Stimulated activated CD8-positive, alpha-beta memory T cell treated with anti-CD3 and anti-CD28 coated beads, Interleukin-15, amount 100 ng/mL, for 48 hours (primary cell): ENCODE measurements at regions not wholly inside any gene's neighbourhood (a gene's known extent, or its start where the extent isn't known, plus 50 kb on each side); places are given as distances from the start of the nearest gene placed in this dataset.

ENCODE experiments used
- DNase-seq, 2 donors: peaks; one replicate each; pipeline ENCODE4 v3.0.0-alpha.2; 2020; ENCODE audit warnings: low read depth in 2 of 2

- DNase-seq, result no peak
Measured at GRCh38 chr2:65744477-65745200, 312.2 kb upstream of the SPRED2 start.

- no peak for DNase-seq
Measured at GRCh38 chr2:65742977-65743376, 310.6 kb upstream of the SPRED2 start.

- DNase-seq, result no peak
Measured at GRCh38 chr2:65739927-65740326, 307.5 kb upstream of the SPRED2 start.

- no peak for DNase-seq
Measured at GRCh38 chr2:65737452-65738011, 305.1 kb upstream of the SPRED2 start.

DNA sequence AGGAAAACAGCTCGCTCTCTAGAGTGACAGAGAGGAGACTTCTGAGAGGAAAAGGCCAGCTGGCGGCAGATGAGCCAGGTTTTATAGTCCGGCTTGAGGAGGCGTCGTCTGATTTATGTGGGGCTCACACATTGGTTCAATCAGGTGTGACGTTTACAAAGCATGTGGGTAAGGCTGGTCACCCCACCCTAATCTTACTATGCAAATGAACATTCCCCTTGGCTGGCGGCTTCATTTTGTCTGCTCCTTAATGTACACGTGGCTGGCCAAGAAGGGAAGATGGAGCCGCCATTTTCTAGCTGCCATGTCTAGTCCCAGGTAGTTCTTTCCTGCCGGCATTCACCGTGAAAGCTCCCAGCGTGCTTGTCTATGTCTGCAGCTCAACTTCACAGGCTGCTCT lies 299.1 kb upstream of the SPRED2 start:
- DNase-seq, result no peak

- no peak for DNase-seq
Measured at GRCh38 chr2:65730186-65730585, 297.8 kb upstream of the SPRED2 start.

DNA sequence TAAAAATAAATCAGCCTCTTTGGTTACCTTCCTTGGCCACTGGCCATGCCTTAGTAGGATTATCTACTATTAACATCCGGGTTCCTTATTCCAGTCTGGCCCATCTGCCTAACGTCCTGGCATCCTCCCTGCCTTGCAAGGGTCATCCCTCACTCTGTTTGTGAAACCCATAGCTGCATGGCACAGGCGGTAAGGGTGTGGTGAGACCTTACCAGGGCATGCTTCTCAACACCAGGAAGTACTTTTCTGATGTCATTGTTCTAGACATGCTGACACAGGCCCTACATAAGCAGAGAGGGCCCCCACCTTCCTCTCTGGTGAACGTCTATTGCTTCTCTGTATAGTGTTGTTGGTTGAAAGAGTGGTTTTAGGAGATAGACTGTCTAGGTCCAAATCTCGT lies 296.8 kb upstream of the SPRED2 start:
- no peak for DNase-seq

- DNase-seq, result no peak
Measured at GRCh38 chr2:65728477-65729180, 296.2 kb upstream of the SPRED2 start.

GRCh38 chr2:65727816-65728215 lies 295.4 kb upstream of the SPRED2 start:
- DNase-seq, result no peak

- no peak for DNase-seq
Measured at GRCh38 chr2:65727381-65727780, 295.0 kb upstream of the SPRED2 start.

- no peak for DNase-seq
Measured at GRCh38 chr2:65724752-65725151, 292.4 kb upstream of the SPRED2 start.

DNA sequence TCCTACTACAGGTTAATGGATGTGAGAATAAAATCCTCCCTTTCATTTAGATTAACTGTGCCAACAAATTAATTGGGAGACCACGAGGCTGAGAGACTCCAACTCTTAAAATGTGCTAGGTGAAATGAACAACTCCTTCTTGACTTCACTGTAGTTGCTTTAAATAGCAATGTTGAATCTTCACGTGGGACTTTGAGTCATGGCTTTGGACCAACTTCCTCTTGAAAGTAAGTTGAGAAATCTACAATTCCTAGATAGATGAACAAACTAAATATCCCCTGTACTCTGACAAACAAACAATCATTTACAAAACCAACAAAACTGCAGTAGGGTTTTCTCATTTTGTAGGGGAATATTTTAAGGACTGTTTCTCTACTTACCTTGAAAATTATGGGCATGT lies 291.9 kb upstream of the SPRED2 start:
- no peak for DNase-seq

GRCh38 chr2:65722028-65722778 lies 289.8 kb upstream of the SPRED2 start:
- DNase-seq, result no peak

- DNase-seq, result no peak
Measured at GRCh38 chr2:65716698-65717097, 284.3 kb upstream of the SPRED2 start.

- no peak for DNase-seq
Measured at GRCh38 chr2:65715323-65715722, 282.9 kb upstream of the SPRED2 start.

- DNase-seq, result no peak
Measured at GRCh38 chr2:65714866-65715265, 282.5 kb upstream of the SPRED2 start.

DNA sequence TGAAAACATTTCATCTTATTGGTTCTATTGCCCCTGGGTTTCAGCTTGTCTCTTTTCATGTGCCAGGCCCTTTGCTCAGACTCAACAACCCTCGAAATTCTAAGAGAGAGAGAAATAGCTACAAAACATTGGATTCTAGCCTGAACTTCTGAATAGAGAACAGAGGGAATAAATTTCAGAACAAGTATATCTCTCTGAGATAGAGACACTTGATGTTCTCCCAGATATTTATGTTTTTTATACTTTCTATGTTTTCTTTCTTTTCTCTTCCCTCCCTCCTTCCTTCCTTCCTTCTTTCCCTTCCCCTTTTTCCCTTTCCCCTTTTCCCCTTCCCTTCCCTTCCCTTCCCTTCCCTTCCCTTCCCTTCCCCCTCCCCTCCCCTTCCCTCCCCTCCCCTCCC lies 279.5 kb upstream of the SPRED2 start:
- DNase-seq, result no peak

DNA sequence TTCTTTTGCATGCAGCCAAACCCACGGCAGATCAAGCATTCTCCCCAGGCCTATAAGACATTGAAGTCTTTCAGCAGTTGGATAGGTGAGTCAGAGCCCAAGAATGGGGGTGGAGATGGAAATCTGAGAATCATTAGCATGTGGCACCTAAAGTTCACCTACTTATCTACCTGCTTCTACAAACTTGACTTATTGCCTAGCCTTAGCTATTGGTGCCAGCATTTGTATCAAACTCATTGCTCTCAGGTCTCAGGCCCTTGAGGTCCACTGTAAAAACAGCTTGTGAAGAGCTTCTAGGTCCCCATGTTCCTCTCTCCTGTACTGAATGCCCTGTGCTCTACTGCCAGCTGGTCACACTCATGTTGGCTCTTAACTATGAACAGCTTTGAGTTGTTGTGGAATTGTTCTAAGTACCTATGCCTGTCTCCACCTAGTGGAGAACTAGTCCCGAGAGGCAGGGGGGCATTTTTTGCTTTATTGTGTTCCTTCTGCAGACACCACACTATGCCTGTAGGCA lies 278.4 kb upstream of the SPRED2 start:
- DNase-seq, result no peak

- no peak for DNase-seq
Measured at GRCh38 chr2:65710356-65710755, 278.0 kb upstream of the SPRED2 start.

GRCh38 chr2:65708086-65708485 lies 275.7 kb upstream of the SPRED2 start:
- no peak for DNase-seq

- DNase-seq, result no peak
Measured at GRCh38 chr2:65706411-65706810, 274.0 kb upstream of the SPRED2 start.

- DNase-seq, result no peak
Measured at GRCh38 chr2:65701191-65701590, 268.8 kb upstream of the SPRED2 start.
